ENCODE measurements at regions not wholly inside any gene's neighbourhood (a gene's known extent, or its start where the extent isn't known, plus 50 kb on each side); places are given as distances from the start of the nearest gene placed in this dataset.

GRCh38 chr11:104653407-104653806 is 244.9 kb downstream of the CASP12 start:
- TF ChIP-seq MYC (IDR thresholded peaks at IDR 0.05; ENCODE audit: low read depth, low read length) (no peak), CTCF (IDR thresholded peaks at IDR 0.05; ENCODE audit: low read depth, low read length) (no peak), MAX (IDR thresholded peaks at IDR 0.05; ENCODE audit: low read depth, low read length) (no peak), POLR2A (IDR thresholded peaks at IDR 0.05; ENCODE audit: extremely low read depth, insufficient read length) (no peak)

GRCh38 chr11:104652996-104653395 is 245.3 kb downstream of the CASP12 start:
- H3K4me3 ChIP-seq (ENCODE audit: low read depth, low read length) = no peak overlapping the region
- no peak for TF ChIP-seq CTCF (IDR thresholded peaks at IDR 0.05; ENCODE audit: low read depth, low read length)
- no peak for TF ChIP-seq MYC (IDR thresholded peaks at IDR 0.05; ENCODE audit: low read depth, low read length)
- no peak for TF ChIP-seq POLR2A (IDR thresholded peaks at IDR 0.05; ENCODE audit: extremely low read depth, insufficient read length)
- no peak for TF ChIP-seq MAX (IDR thresholded peaks at IDR 0.05; ENCODE audit: low read depth, low read length)
- DNase-seq (ENCODE audit: low read depth) = no peak

More at GRCh38 chr11:104653407-104653806, 244.9 kb downstream of the CASP12 start:
- peak; percentile 87 for DNase-seq (ENCODE audit: low read depth)
- H3K4me3 ChIP-seq (ENCODE audit: low read depth, low read length) = no peak overlapping the region

GRCh38 chr11:104650234-104650633 is 248.0 kb downstream of the CASP12 start:
- no peak for TF ChIP-seq MYC (IDR thresholded peaks at IDR 0.05; ENCODE audit: low read depth, low read length)
- no peak for TF ChIP-seq POLR2A (IDR thresholded peaks at IDR 0.05; ENCODE audit: extremely low read depth, insufficient read length)
- TF ChIP-seq CTCF (IDR thresholded peaks at IDR 0.05; ENCODE audit: low read depth, low read length) = no peak
- TF ChIP-seq MAX (IDR thresholded peaks at IDR 0.05; ENCODE audit: low read depth, low read length) = no peak
- H3K4me3 ChIP-seq (ENCODE audit: low read depth, low read length) = no peak overlapping the region
- peak; percentile 65 for DNase-seq (ENCODE audit: low read depth)

- DNase-seq (ENCODE audit: low read depth) = no peak
- no peak for TF ChIP-seq MYC (IDR thresholded peaks at IDR 0.05; ENCODE audit: low read depth, low read length)
- no peak overlapping the region for H3K4me3 ChIP-seq (ENCODE audit: low read depth, low read length)
Observed at GRCh38 chr11:104649002-104649401, 249.3 kb downstream of the CASP12 start.

GRCh38 chr11:104645261-104646222 is 252.7 kb downstream of the CASP12 start:
- no peak for DNase-seq (ENCODE audit: low read depth)
- no peak overlapping the region for H3K4me3 ChIP-seq (ENCODE audit: low read depth, low read length)
- TF ChIP-seq CTCF (IDR thresholded peaks at IDR 0.05; ENCODE audit: low read depth, low read length) = no peak
- no peak for TF ChIP-seq MYC (IDR thresholded peaks at IDR 0.05; ENCODE audit: low read depth, low read length)
- no peak for TF ChIP-seq MAX (IDR thresholded peaks at IDR 0.05; ENCODE audit: low read depth, low read length)
- no peak for TF ChIP-seq POLR2A (IDR thresholded peaks at IDR 0.05; ENCODE audit: extremely low read depth, insufficient read length)

GRCh38 chr11:104637662-104638170 is 260.5 kb downstream of the CASP12 start:
- TF ChIP-seq MAX (IDR thresholded peaks at IDR 0.05; ENCODE audit: low read depth, low read length) (no peak), POLR2A (IDR thresholded peaks at IDR 0.05; ENCODE audit: extremely low read depth, insufficient read length) (no peak), CTCF (IDR thresholded peaks at IDR 0.05; ENCODE audit: low read depth, low read length) (no peak), MYC (IDR thresholded peaks at IDR 0.05; ENCODE audit: low read depth, low read length) (no peak)
- H3K4me3 ChIP-seq (ENCODE audit: low read depth, low read length) = no peak overlapping the region
- no peak for DNase-seq (ENCODE audit: low read depth)
